ENCODE measurements at regions not wholly inside any gene's neighbourhood (a gene's known extent, or its start where the extent isn't known, plus 50 kb on each side); places are given as distances from the start of the nearest gene placed in this dataset.

- H3K27me3 ChIP-seq (ENCODE audit: control insufficient read depth, insufficient read depth, low read length): no peaks in the 10 kb centered on the region
- DNase-seq (ENCODE audit: low read depth) (no peak), FAIRE-seq (no peak)
- H3K36me3 ChIP-seq (ENCODE audit: control insufficient read depth, insufficient read depth, low read length): no peaks in the 10 kb centered on the region
- no peak for TF ChIP-seq CTCF (IDR thresholded peaks at IDR 0.05; ENCODE audit: insufficient read depth, low read length, severe bottlenecking)
- no peak overlapping the region for H3K4me3 ChIP-seq (ENCODE audit: low read depth, low read length)
Observed at GRCh38 chr2:56674084-56674483, 490.3 kb downstream of the CCDC85A start.

GRCh38 chr2:56676966-56677365, 493.2 kb downstream of the CCDC85A start:
- no peak for FAIRE-seq
- TF ChIP-seq CTCF (IDR thresholded peaks at IDR 0.05; ENCODE audit: insufficient read depth, low read length, severe bottlenecking): no peak
- DNase-seq (ENCODE audit: low read depth): no peak
- no peaks in the 10 kb centered on the region for H3K36me3 ChIP-seq (ENCODE audit: control insufficient read depth, insufficient read depth, low read length)
- H3K4me3 ChIP-seq (ENCODE audit: low read depth, low read length): no peak overlapping the region
- no peaks in the 10 kb centered on the region for H3K27me3 ChIP-seq (ENCODE audit: control insufficient read depth, insufficient read depth, low read length)

GRCh38 chr2:56680971-56681631, 497.3 kb downstream of the CCDC85A start:
- H3K27me3 ChIP-seq (ENCODE audit: control insufficient read depth, insufficient read depth, low read length): no peaks in the 10 kb centered on the region
- no peak overlapping the region for H3K4me3 ChIP-seq (ENCODE audit: low read depth, low read length)
- FAIRE-seq (no peak), DNase-seq (ENCODE audit: low read depth) (peak; percentile 4)
- no peak for TF ChIP-seq CTCF (IDR thresholded peaks at IDR 0.05; ENCODE audit: insufficient read depth, low read length, severe bottlenecking)
- no peaks in the 10 kb centered on the region for H3K36me3 ChIP-seq (ENCODE audit: control insufficient read depth, insufficient read depth, low read length)

GRCh38 chr2:56681659-56682396, 498.0 kb downstream of the CCDC85A start:
- FAIRE-seq: no peak
- TF ChIP-seq CTCF (IDR thresholded peaks at IDR 0.05; ENCODE audit: insufficient read depth, low read length, severe bottlenecking): no peak
- H3K4me3 ChIP-seq (ENCODE audit: low read depth, low read length): no peak overlapping the region

GRCh38 chr2:56682397-56682760, 498.6 kb downstream of the CCDC85A start:
- Histone ChIP-seq H3K27me3 (ENCODE audit: control insufficient read depth, insufficient read depth, low read length) (no peaks in the 10 kb centered on the region), H3K4me3 (ENCODE audit: low read depth, low read length) (no peak overlapping the region), H3K36me3 (ENCODE audit: control insufficient read depth, insufficient read depth, low read length) (no peaks in the 10 kb centered on the region)
- TF ChIP-seq CTCF (IDR thresholded peaks at IDR 0.05; ENCODE audit: insufficient read depth, low read length, severe bottlenecking): no peak
- no peak for DNase-seq (ENCODE audit: low read depth)
- FAIRE-seq: no peak

More at GRCh38 chr2:56681659-56682396, 498.0 kb downstream of the CCDC85A start:
- DNase-seq (ENCODE audit: low read depth): no peak
- H3K36me3 ChIP-seq (ENCODE audit: control insufficient read depth, insufficient read depth, low read length): no peaks in the 10 kb centered on the region
- H3K27me3 ChIP-seq (ENCODE audit: control insufficient read depth, insufficient read depth, low read length): no peaks in the 10 kb centered on the region
